ENCODE measurements at regions not wholly inside any gene's neighbourhood (a gene's known extent, or its start where the extent isn't known, plus 50 kb on each side); places are given as distances from the start of the nearest gene placed in this dataset.

DNA sequence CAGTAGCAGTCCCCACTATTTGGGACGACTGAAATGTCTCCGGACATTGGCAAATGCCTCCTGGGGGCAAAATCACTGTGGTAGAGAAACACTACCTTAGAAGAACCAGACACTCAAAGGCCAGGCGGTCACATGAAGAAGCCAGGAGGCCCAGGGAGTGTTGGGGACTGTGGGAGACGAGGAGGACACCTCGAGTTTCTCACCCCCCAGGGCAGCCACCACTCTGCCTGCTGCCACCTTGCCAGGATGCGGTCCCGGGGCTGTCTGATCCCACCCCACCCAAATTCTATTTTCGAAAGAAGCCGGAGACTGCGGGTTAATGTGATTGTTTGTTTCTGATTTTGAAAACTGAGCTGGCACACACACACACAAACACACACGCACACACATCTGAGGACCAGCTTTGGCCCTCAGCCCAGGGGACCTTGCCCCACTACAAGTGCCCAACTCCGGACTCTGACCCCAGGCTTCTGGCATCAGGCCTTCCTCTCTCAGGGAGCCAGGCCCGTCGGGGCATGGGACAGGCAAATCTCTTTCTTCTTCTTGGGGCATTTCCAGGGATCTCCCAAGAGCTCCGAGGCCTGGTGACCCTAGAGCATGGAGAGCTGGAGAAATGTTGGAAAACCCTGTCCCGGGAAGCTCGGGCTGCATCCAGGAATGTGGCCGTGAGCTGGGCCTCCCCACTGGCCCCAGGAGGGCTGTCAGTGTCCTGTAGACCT is 187.5 kb upstream of the PMEPA1 start:
- DNase-seq (ENCODE audit: low read depth, low spot score) (no peak), FAIRE-seq (no peak), ATAC-seq (no peak)
- RAD21 ChIA-PET (ENCODE audit: unreplicated experiment), result no interaction called here
- no peaks in the 10 kb centered on the region for H3K4me1 ChIP-seq (ENCODE audit: control insufficient read depth, insufficient read depth, low read length)
- H3K4me3 ChIP-seq, result no peak overlapping the region
- peaks cover 1 to 3% of the 10 kb centered on the region in 2 experiments; a peak in 2 of 4 replicates for H3K27me3 ChIP-seq (replicated peaks in 1 of 2; ENCODE audit: control insufficient read depth in 2 of 2, insufficient read depth in 2 of 2, low read length in 1 of 2)
- no peaks in the 10 kb centered on the region for H3K36me3 ChIP-seq (ENCODE audit: control insufficient read depth in 2 of 2, insufficient read depth in 2 of 2, low read length in 1 of 2)
- BruUV-seq (replicated peaks), result no TSS peak
- H2AFZ ChIP-seq (ENCODE audit: control insufficient read depth, low read depth, low read length), result no peak overlapping the region
- SMC1A ChIA-PET (ENCODE audit: uncharacterized antibody, unreplicated experiment), result no interaction called here
- H4K20me1 ChIP-seq (ENCODE audit: control insufficient read depth, insufficient read depth), result no peaks in the 10 kb centered on the region
- in situ Hi-C loops (cut with MboI), result no loop called here
- 33% methylated on average over 18 of the region's 18 CpGs for WGBS (ENCODE audit: insufficient coverage, insufficient replicate concordance, low lambda C conversion rate, missing lambda C conversion rate)
- no peak overlapping the region for H3K27ac ChIP-seq (ENCODE audit: control insufficient read depth, insufficient read depth)
- no peak overlapping the region for H3K9ac ChIP-seq (ENCODE audit: control insufficient read depth, insufficient read depth, low read length)
- no peaks in the 10 kb centered on the region for H3K9me3 ChIP-seq (replicated peaks; ENCODE audit: control insufficient read depth, insufficient read depth, low read length)
- H3K4me2 ChIP-seq (ENCODE audit: control insufficient read depth, insufficient read depth), result no peak overlapping the region
- no peaks in the 10 kb centered on the region for H3K79me2 ChIP-seq (ENCODE audit: control insufficient read depth, insufficient read depth, low read length)
- TF ChIP-seq ETV6 (conservative IDR thresholded peaks at IDR 0.05 in 1 of 2, IDR thresholded peaks at IDR 0.05 in 1 of 2; ENCODE audit: borderline replicate concordance in 1 of 2, low read depth in 1 of 2), result no peak
- TF ChIP-seq MEF2B (IDR thresholded peaks at IDR 0.05; ENCODE audit: partially characterized antibody, poor library complexity, severe bottlenecking), result no peak
- TF ChIP-seq RB1 (IDR thresholded peaks at IDR 0.05; ENCODE audit: borderline replicate concordance), result no peak
- POLR2A ChIA-PET, result no interaction called here
- CTCF ChIA-PET, result no interaction called here
- intact Hi-C loops (cut with micrococcal nuclease; ENCODE audit: unreplicated experiment), result no loop called here

DNA sequence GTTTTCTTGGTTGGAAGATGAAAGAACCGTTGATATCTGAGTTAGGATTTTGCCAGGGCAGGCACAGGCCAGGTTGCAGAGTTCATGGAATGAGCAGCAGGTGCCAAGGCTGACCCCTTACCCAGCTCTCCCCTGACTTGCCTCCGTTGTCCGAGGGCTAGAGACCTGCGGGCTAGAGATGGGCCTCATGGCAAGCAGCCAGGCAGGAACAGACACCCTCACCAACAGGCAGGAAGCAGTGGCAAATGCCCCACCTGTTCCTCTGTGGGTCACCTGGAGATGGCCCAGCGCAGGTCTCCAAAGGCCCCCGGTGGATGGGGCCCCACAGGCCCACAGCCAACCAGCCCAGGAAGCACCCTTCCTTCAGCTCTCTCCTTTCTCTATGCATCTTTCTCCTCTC is 186.7 kb upstream of the PMEPA1 start:
- H3K4me1 ChIP-seq (ENCODE audit: control insufficient read depth, insufficient read depth, low read length), result no peaks in the 10 kb centered on the region
- peaks cover 2 to 3% of the 10 kb centered on the region in 2 experiments; a peak in 2 of 4 replicates for H3K27me3 ChIP-seq (replicated peaks in 1 of 2; ENCODE audit: control insufficient read depth in 2 of 2, insufficient read depth in 2 of 2, low read length in 1 of 2)
- no peak overlapping the region for H2AFZ ChIP-seq (ENCODE audit: control insufficient read depth, low read depth, low read length)
- RAD21 ChIA-PET (ENCODE audit: unreplicated experiment), result no interaction called here
- FAIRE-seq, result no peak
- H3K4me2 ChIP-seq (ENCODE audit: control insufficient read depth, insufficient read depth), result no peak overlapping the region
- CTCF ChIA-PET, result no interaction called here
- intact Hi-C loops (cut with micrococcal nuclease; ENCODE audit: unreplicated experiment), result no loop called here
- no peaks in the 10 kb centered on the region for H3K9me3 ChIP-seq (replicated peaks; ENCODE audit: control insufficient read depth, insufficient read depth, low read length)
- WGBS (ENCODE audit: insufficient coverage, insufficient replicate concordance, low lambda C conversion rate, missing lambda C conversion rate), result 2% methylated on average over 6 of the region's 6 CpGs
- POLR2A ChIA-PET, result no interaction called here
- no TSS peak for BruUV-seq (replicated peaks)
- H3K4me3 ChIP-seq, result no peak overlapping the region
- no peaks in the 10 kb centered on the region for H4K20me1 ChIP-seq (ENCODE audit: control insufficient read depth, insufficient read depth)
- H3K79me2 ChIP-seq (ENCODE audit: control insufficient read depth, insufficient read depth, low read length), result no peaks in the 10 kb centered on the region
- no peak for ATAC-seq
- H3K9ac ChIP-seq (ENCODE audit: control insufficient read depth, insufficient read depth, low read length), result no peak overlapping the region
- SMC1A ChIA-PET (ENCODE audit: uncharacterized antibody, unreplicated experiment), result no interaction called here
- no peaks in the 10 kb centered on the region for H3K36me3 ChIP-seq (ENCODE audit: control insufficient read depth in 2 of 2, insufficient read depth in 2 of 2, low read length in 1 of 2)
- DNase-seq (ENCODE audit: low read depth, low spot score), result no peak
- no peak overlapping the region for H3K27ac ChIP-seq (ENCODE audit: control insufficient read depth, insufficient read depth)
- in situ Hi-C loops (cut with MboI), result no loop called here
- no peak for TF ChIP-seq SMARCA5 (IDR thresholded peaks at IDR 0.05)
- TF ChIP-seq NRF1 (conservative IDR thresholded peaks at IDR 0.05; ENCODE audit: low read depth, low read length), result no peak
- TF ChIP-seq SMC3 (IDR thresholded peaks at IDR 0.05; ENCODE audit: borderline replicate concordance, low read length), result no peak
- TF ChIP-seq TCF3 (IDR thresholded peaks at IDR 0.05; ENCODE audit: borderline replicate concordance, insufficient read depth, low read depth, low read length), result no peak
- TF ChIP-seq EP300 (IDR thresholded peaks at IDR 0.05; ENCODE audit: borderline replicate concordance in 1 of 2, control insufficient read depth in 1 of 2, low read depth in 2 of 2, low read length in 2 of 2), result no peak
- TF ChIP-seq ZNF207 (IDR thresholded peaks at IDR 0.05; ENCODE audit: borderline replicate concordance), result no peak
- no peak for TF ChIP-seq MLLT1 (IDR thresholded peaks at IDR 0.05)
- no peak for TF ChIP-seq HDAC6 (IDR thresholded peaks at IDR 0.05; ENCODE audit: unreplicated experiment)

Measured in GM12878 (cell line).